Mucosa of descending colon (tissue), 3 donors: ENCODE measurements at regions not wholly inside any gene's neighbourhood (a gene's known extent, or its start where the extent isn't known, plus 50 kb on each side); places are given as distances from the start of the nearest gene placed in this dataset.

ENCODE experiments used
- ATAC-seq: fragments of 200-7000 bp; cut with Tn5 transposase; one replicate; pipeline ENCODE4 v1.9.1; 2020; ENCODE audit warnings: mild to moderate bottlenecking, moderate library complexity
- DNase-seq, 3 donors: peaks; one replicate each; pipeline ENCODE4 v3.0.0-alpha.2; 2020
- H3K36me3 ChIP-seq: fragments of 200-600 bp; one replicate; pipeline ENCODE4 v1.8.0; 2021; ENCODE audit warnings: low read depth, mild to moderate bottlenecking
- H3K4me1 ChIP-seq: fragments of 200-600 bp; one replicate; pipeline ENCODE4 v1.8.0; 2021; ENCODE audit warnings: low read depth, mild to moderate bottlenecking
- H3K4me3 ChIP-seq: fragments of 200-600 bp; one replicate; pipeline ENCODE4 v1.8.0; 2021; ENCODE audit warnings: mild to moderate bottlenecking
- H3K9me3 ChIP-seq: fragments of 200-600 bp; one replicate; pipeline ENCODE4 v1.8.0; 2021; ENCODE audit warnings: mild to moderate bottlenecking
- CTCF ChIP-seq: fragments of 200-600 bp; IDR thresholded peaks from one replicate; pipeline ENCODE4 v1.8.0; 2022; ENCODE audit warnings: antibody characterized with exemption, mild to moderate bottlenecking
- intact Hi-C, 2 donors: fragments of 100-400 bp; cut with DNase I in 1 of 2; cut with micrococcal nuclease in 1 of 2; formaldehyde crosslinking; loops; one replicate each; pipeline versions ENCODE4 v1.11.0 to v1.11.1; 2022; cut with DNase I, micrococcal nuclease
- donor health status: DM: no; HTN: no; CAD: no; lungs with moderate emphysema.
- donor health status: DM: no; HTN: no; CAD: no.
- donor health status: DM: no; HTN: yes; CAD: no.

- no peak overlapping the region for H3K4me3 ChIP-seq
- H3K4me1 ChIP-seq: no peaks in the 10 kb centered on the region
- H3K9me3 ChIP-seq: no peaks in the 10 kb centered on the region
- no peaks in the 10 kb centered on the region for H3K36me3 ChIP-seq
- ATAC-seq: no peak
- intact Hi-C loops: no loop called here
- no peak for TF ChIP-seq CTCF
- DNase-seq: no peak
These were observed 99.3 kb downstream of the ERMARD start for GRCh38 chr6:169850746-169851145.

- H3K9me3 ChIP-seq: no peaks in the 10 kb centered on the region
- no peak for TF ChIP-seq CTCF
- H3K4me1 ChIP-seq: no peaks in the 10 kb centered on the region
- H3K4me3 ChIP-seq: no peak overlapping the region
- DNase-seq (no peak), ATAC-seq (no peak)
- intact Hi-C loops: no loop called here
- no peaks in the 10 kb centered on the region for H3K36me3 ChIP-seq
These were observed 98.7 kb downstream of the ERMARD start for GRCh38 chr6:169850154-169850553.

- no peak for DNase-seq
- Histone ChIP-seq H3K4me3 (no peak overlapping the region), H3K4me1 (no peaks in the 10 kb centered on the region), H3K9me3 (no peaks in the 10 kb centered on the region), H3K36me3 (no peaks in the 10 kb centered on the region)
- TF ChIP-seq CTCF: no peak
- ATAC-seq: no peak
- intact Hi-C loops: no loop called here
These were observed 98.0 kb downstream of the ERMARD start for GRCh38 chr6:169849396-169849795.

GRCh38 chr6:169848946-169849345, 97.5 kb downstream of the ERMARD start:
- H3K36me3 ChIP-seq: no peaks in the 10 kb centered on the region
- no peak for DNase-seq
- no peaks in the 10 kb centered on the region for H3K4me1 ChIP-seq
- no peaks in the 10 kb centered on the region for H3K9me3 ChIP-seq
- no peak for TF ChIP-seq CTCF
- intact Hi-C loops: no loop called here
- ATAC-seq: no peak
- no peak overlapping the region for H3K4me3 ChIP-seq

- ATAC-seq: no peak
- no peak for DNase-seq
- intact Hi-C loops: no loop called here
- Histone ChIP-seq H3K9me3 (no peaks in the 10 kb centered on the region), H3K4me3 (no peak overlapping the region), H3K4me1 (no peaks in the 10 kb centered on the region), H3K36me3 (no peaks in the 10 kb centered on the region)
- no peak for TF ChIP-seq CTCF
These were observed 96.5 kb downstream of the ERMARD start for GRCh38 chr6:169847901-169848311.

- no peaks in the 10 kb centered on the region for H3K9me3 ChIP-seq
- no peak overlapping the region for H3K4me3 ChIP-seq
- no peak for TF ChIP-seq CTCF
- H3K36me3 ChIP-seq: no peaks in the 10 kb centered on the region
- DNase-seq (no peak), ATAC-seq (no peak)
- intact Hi-C loops: no loop called here
- no peaks in the 10 kb centered on the region for H3K4me1 ChIP-seq
These were observed 95.8 kb downstream of the ERMARD start for GRCh38 chr6:169847141-169847674.
